Testis (tissue), 2 donors: ENCODE measurements at regions not wholly inside any gene's neighbourhood (a gene's known extent, or its start where the extent isn't known, plus 50 kb on each side); places are given as distances from the start of the nearest gene placed in this dataset.
"Not testable (repeated sequence)": the region's sequence is repeated elsewhere in the genome, so short reads cannot be mapped to it uniquely, and the experiment has no call there.

ENCODE experiments used
- DNase-seq: peaks from one replicate; pipeline ENCODE4 v3.0.0-alpha.2; 2019
- H3K27ac ChIP-seq, 2 donors: fragments of 200-600 bp; sonication (generic); one replicate each; pipeline ENCODE4 v1.5.1; 2019
- H3K27me3 ChIP-seq: fragments of 200-600 bp; sonication (generic); one replicate; pipeline ENCODE4 v1.5.1; 2019
- H3K36me3 ChIP-seq: fragments of 200-600 bp; sonication (generic); one replicate; pipeline ENCODE4 v1.5.1; 2017; ENCODE audit warnings: low read depth; ENCODE audit errors: missing control alignments
- H3K4me1 ChIP-seq: fragments of 200-600 bp; sonication (generic); one replicate; pipeline ENCODE4 v1.5.1; 2019
- H3K4me3 ChIP-seq, 2 donors: fragments of 200-600 bp; sonication (generic); one replicate each; pipeline ENCODE4 v1.5.1; 2017 to 2019
- H3K9me3 ChIP-seq: fragments of 200-600 bp; sonication (generic); one replicate; pipeline ENCODE4 v1.5.1; 2017
- CTCF ChIP-seq, 3 experiments: fragments of 450-650 bp in 2 of 3; fragments of 200-600 bp in 1 of 3; sonication (generic) in 1 of 3; IDR thresholded peaks; one replicate each; pipeline ENCODE4 v1.5.1; 2016 to 2019; ENCODE audit warnings: antibody characterized with exemption in 3 of 3, mild to moderate bottlenecking in 2 of 3, moderate library complexity in 1 of 3
- POLR2A ChIP-seq: fragments of 450-650 bp; IDR thresholded peaks from one replicate; pipeline ENCODE4 v1.6.1; 2017; ENCODE audit warnings: antibody characterized with exemption, mild to moderate bottlenecking, moderate library complexity
- WGBS, 2 donors: methylation state at CpG; one replicate each; pipeline ENCODE4 v1.1.5; 2018; 5-methylcytosine and 5-hydroxymethylcytosine counted together
- intact Hi-C: fragments of 100-400 bp; cut with DNase I; formaldehyde crosslinking; loops from one replicate; pipeline ENCODE4 v1.15.1; 2023; ENCODE audit warnings: low total_unique reads

- H3K9me3 ChIP-seq = no peaks in the 10 kb centered on the region
- no peaks in the 10 kb centered on the region for H3K36me3 ChIP-seq
- H3K4me1 ChIP-seq = peaks cover 3% of the 10 kb centered on the region
- TF ChIP-seq POLR2A = no peak
- no peak for TF ChIP-seq CTCF (IDR thresholded peaks at IDR 0.05)
- H3K27me3 ChIP-seq = no peaks in the 10 kb centered on the region
- WGBS, 2 donors = 88 to 91% methylated on average over 15 of the region's 15 CpGs
- intact Hi-C loops = no loop called here
- no peak for DNase-seq
- no peak overlapping the region for H3K27ac ChIP-seq
- no peak overlapping the region for H3K4me3 ChIP-seq
These were observed 50.5 kb upstream of the OTOS start for GRCh38 chr2:240191001-240191400.

- no peaks in the 10 kb centered on the region for H3K27me3 ChIP-seq
- H3K27ac ChIP-seq = no peak overlapping the region
These were observed 52.2 kb upstream of the OTOS start for GRCh38 chr2:240192661-240193060.

GRCh38 chr2:240194341-240194762 lies 53.9 kb upstream of the OTOS start:
- H3K9me3 ChIP-seq, H3K27me3 ChIP-seq, H3K27ac ChIP-seq, H3K4me1 ChIP-seq, H3K4me3 ChIP-seq, H3K36me3 ChIP-seq, DNase-seq, intact Hi-C loops: not testable (repeated sequence)
- WGBS, 2 donors = 58 to 61% methylated on average over 10 of the region's 10 CpGs

More at GRCh38 chr2:240192661-240193060, 52.2 kb upstream of the OTOS start:
- no peaks in the 10 kb centered on the region for H3K9me3 ChIP-seq
- no peak overlapping the region for H3K4me3 ChIP-seq
- no peak for DNase-seq
- no peaks in the 10 kb centered on the region for H3K36me3 ChIP-seq
- WGBS, 2 donors = 81 to 82% methylated on average over 5 of the region's 5 CpGs
- H3K4me1 ChIP-seq = peaks cover 3% of the 10 kb centered on the region
- TF ChIP-seq CTCF (IDR thresholded peaks at IDR 0.05) (no peak), POLR2A (no peak)
- intact Hi-C loops = no loop called here

GRCh38 chr2:240195316-240195861 lies 54.9 kb upstream of the OTOS start:
- no peaks in the 10 kb centered on the region for H3K27me3 ChIP-seq
- no peak for DNase-seq
- no peaks in the 10 kb centered on the region for H3K9me3 ChIP-seq
- H3K27ac ChIP-seq = no peak overlapping the region
- no peaks in the 10 kb centered on the region for H3K36me3 ChIP-seq
- intact Hi-C loops = no loop called here
- no peak overlapping the region for H3K4me3 ChIP-seq
- 87 to 89% methylated on average over 10 of the region's 10 CpGs for WGBS, 2 donors
- no peak for TF ChIP-seq CTCF (IDR thresholded peaks at IDR 0.05)
- no peak for TF ChIP-seq POLR2A
- no peaks in the 10 kb centered on the region for H3K4me1 ChIP-seq

- intact Hi-C loops = no loop called here
- H3K36me3 ChIP-seq = no peaks in the 10 kb centered on the region
- no peaks in the 10 kb centered on the region for H3K4me1 ChIP-seq
- peak; percentile 8 for DNase-seq
- TF ChIP-seq POLR2A = no peak
- TF ChIP-seq CTCF (IDR thresholded peaks at IDR 0.05) = no peak
- H3K27me3 ChIP-seq = no peaks in the 10 kb centered on the region
- no peak overlapping the region for H3K4me3 ChIP-seq
- WGBS, 2 donors = 88 to 95% methylated on average over 7 to 10 of the region's 10 CpGs
- no peak overlapping the region for H3K27ac ChIP-seq
- no peaks in the 10 kb centered on the region for H3K9me3 ChIP-seq
These were observed 56.4 kb upstream of the OTOS start for GRCh38 chr2:240196716-240197461.
